ENCODE measurements at regions not wholly inside any gene's neighbourhood (a gene's known extent, or its start where the extent isn't known, plus 50 kb on each side); places are given as distances from the start of the nearest gene placed in this dataset.

DNA sequence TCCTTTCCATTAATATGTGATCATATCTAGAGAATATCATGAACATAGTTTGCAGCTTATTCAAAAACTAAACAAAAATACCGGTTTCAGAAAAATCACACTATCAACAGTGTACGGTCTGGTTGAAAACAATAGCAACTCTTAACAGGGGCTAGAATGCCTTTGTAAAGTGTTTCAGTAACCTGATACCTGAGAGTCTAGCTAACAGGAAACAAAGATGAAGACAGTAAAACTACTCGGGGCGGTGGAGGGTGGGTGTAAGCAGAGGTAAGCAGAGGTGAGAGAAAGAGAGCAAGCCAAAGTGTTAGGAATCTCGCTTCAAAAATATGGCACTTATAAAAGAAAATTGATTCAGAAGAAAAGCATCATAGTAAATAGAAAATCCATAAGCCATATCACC lies 109.0 kb upstream of the RGPD4 start:
- TF ChIP-seq, protein P1, sequence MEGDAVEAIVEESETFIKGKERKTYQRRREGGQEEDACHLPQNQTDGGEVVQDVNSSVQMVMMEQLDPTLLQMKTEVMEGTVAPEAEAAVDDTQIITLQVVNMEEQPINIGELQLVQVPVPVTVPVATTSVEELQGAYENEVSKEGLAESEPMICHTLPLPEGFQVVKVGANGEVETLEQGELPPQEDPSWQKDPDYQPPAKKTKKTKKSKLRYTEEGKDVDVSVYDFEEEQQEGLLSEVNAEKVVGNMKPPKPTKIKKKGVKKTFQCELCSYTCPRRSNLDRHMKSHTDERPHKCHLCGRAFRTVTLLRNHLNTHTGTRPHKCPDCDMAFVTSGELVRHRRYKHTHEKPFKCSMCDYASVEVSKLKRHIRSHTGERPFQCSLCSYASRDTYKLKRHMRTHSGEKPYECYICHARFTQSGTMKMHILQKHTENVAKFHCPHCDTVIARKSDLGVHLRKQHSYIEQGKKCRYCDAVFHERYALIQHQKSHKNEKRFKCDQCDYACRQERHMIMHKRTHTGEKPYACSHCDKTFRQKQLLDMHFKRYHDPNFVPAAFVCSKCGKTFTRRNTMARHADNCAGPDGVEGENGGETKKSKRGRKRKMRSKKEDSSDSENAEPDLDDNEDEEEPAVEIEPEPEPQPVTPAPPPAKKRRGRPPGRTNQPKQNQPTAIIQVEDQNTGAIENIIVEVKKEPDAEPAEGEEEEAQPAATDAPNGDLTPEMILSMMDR (IDR thresholded peaks at IDR 0.05; ENCODE audit: borderline replicate concordance, extremely low read depth, low read length, poor library complexity, severe bottlenecking), result no peak
- no peak for TF ChIP-seq EZH2 (IDR thresholded peaks at IDR 0.05; ENCODE audit: borderline replicate concordance, low read depth, low read length, severe bottlenecking)
